ENCODE measurements at regions not wholly inside any gene's neighbourhood (a gene's known extent, or its start where the extent isn't known, plus 50 kb on each side); places are given as distances from the start of the nearest gene placed in this dataset.

GRCh38 chr5:161047024-161047423 lies 195.0 kb upstream of the ATP10B start:
- Mint-ChIP-seq H3K27me3 (ENCODE audit: insufficient read depth) (no peaks in the 10 kb centered on the region), H3K4me3 (no peak overlapping the region), H3K36me3 (ENCODE audit: low read depth) (no peaks in the 10 kb centered on the region), H3K9me3 (no peaks in the 10 kb centered on the region), H3K4me1 (peaks cover 3% of the 10 kb centered on the region), H3K27ac (no peak overlapping the region)
- TF ChIP-seq CTCF (conservative IDR thresholded peaks at IDR 0.05) = no peak
- no peaks in the 10 kb centered on the region for H3K36me3 ChIP-seq (ENCODE audit: control insufficient read depth, insufficient read depth, low read length)
- no peaks in the 10 kb centered on the region for H3K27me3 ChIP-seq (ENCODE audit: control insufficient read depth, insufficient read depth, low read length, poor library complexity, severe bottlenecking)
- H3K4me1 ChIP-seq (ENCODE audit: control insufficient read depth, insufficient read depth, low read length) = no peaks in the 10 kb centered on the region
- no peak overlapping the region for H3K4me3 ChIP-seq (ENCODE audit: low read length)
- H3K27ac ChIP-seq (ENCODE audit: low read depth, low read length) = no peak overlapping the region
- 63 to 70% methylated on average over 3 to 4 of the region's 4 CpGs for WGBS, 2 experiments (ENCODE audit: insufficient coverage in 1 of 2, insufficient read length in 1 of 2)
- DNase-seq = no peak
- no peak overlapping the region for H3K9ac ChIP-seq (ENCODE audit: extremely low read depth, low read length, poor library complexity, severe bottlenecking)
- no peaks in the 10 kb centered on the region for H3K9me3 ChIP-seq (ENCODE audit: control insufficient read depth, low read length)

DNA sequence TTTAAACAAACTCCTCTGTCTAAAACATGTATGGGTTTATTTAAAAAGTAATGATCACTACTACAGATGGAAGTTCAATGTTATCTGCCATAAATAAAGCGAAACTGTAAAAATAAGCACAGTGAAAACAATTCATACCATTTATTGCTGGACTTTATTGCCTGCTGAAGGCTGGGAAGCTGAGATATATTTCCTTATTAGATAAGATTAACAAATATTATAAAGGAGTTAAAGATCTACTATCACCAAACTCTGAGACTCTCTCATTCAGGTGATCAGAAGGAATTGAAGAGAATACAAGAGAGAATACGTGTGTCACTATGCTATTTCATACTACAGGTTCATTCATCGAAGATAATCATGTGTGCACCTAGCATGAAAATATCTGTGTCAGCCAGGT lies 190.9 kb upstream of the ATP10B start:
- Mint-ChIP-seq H3K4me3 (no peak overlapping the region), H3K4me1 (peaks cover 2% of the 10 kb centered on the region), H3K27ac (no peak overlapping the region), H3K9me3 (peaks cover 4% of the 10 kb centered on the region), H3K36me3 (ENCODE audit: low read depth) (no peaks in the 10 kb centered on the region), H3K27me3 (ENCODE audit: insufficient read depth) (no peaks in the 10 kb centered on the region)
- H3K4me1 ChIP-seq (ENCODE audit: control insufficient read depth, insufficient read depth, low read length) = no peaks in the 10 kb centered on the region
- no peak overlapping the region for H3K4me3 ChIP-seq (ENCODE audit: low read length)
- H3K27me3 ChIP-seq (ENCODE audit: control insufficient read depth, insufficient read depth, low read length, poor library complexity, severe bottlenecking) = no peaks in the 10 kb centered on the region
- H3K27ac ChIP-seq (ENCODE audit: low read depth, low read length) = no peak overlapping the region
- H3K36me3 ChIP-seq (ENCODE audit: control insufficient read depth, insufficient read depth, low read length) = no peaks in the 10 kb centered on the region
- no peak overlapping the region for H3K9ac ChIP-seq (ENCODE audit: extremely low read depth, low read length, poor library complexity, severe bottlenecking)
- no peaks in the 10 kb centered on the region for H3K9me3 ChIP-seq (ENCODE audit: control insufficient read depth, low read length)
- no peak for DNase-seq
- WGBS, 2 experiments (ENCODE audit: insufficient coverage in 1 of 2, insufficient read length in 1 of 2) = 98 to 100% methylated on average over 2 to 3 of the region's 3 CpGs
- no peak for TF ChIP-seq CTCF (conservative IDR thresholded peaks at IDR 0.05)

- TF ChIP-seq CTCF (conservative IDR thresholded peaks at IDR 0.05) = no peak
- 100% methylated on average over 1 of the region's 1 CpG; no CpG with 5 or more reads in 1 of the 2 experiments for WGBS, 2 experiments (ENCODE audit: insufficient coverage in 1 of 2, insufficient read length in 1 of 2)
- H3K9me3 ChIP-seq (ENCODE audit: control insufficient read depth, low read length) = no peaks in the 10 kb centered on the region
- no peak overlapping the region for H3K9ac ChIP-seq (ENCODE audit: extremely low read depth, low read length, poor library complexity, severe bottlenecking)
- H3K27me3 ChIP-seq (ENCODE audit: control insufficient read depth, insufficient read depth, low read length, poor library complexity, severe bottlenecking) = no peaks in the 10 kb centered on the region
- H3K27me3 Mint-ChIP-seq (ENCODE audit: insufficient read depth) = no peaks in the 10 kb centered on the region
- peaks cover 4% of the 10 kb centered on the region for H3K9me3 Mint-ChIP-seq
- H3K4me3 Mint-ChIP-seq = no peak overlapping the region
- H3K36me3 ChIP-seq (ENCODE audit: control insufficient read depth, insufficient read depth, low read length) = no peaks in the 10 kb centered on the region
- peaks cover 2% of the 10 kb centered on the region for H3K4me1 Mint-ChIP-seq
- H3K36me3 Mint-ChIP-seq (ENCODE audit: low read depth) = no peaks in the 10 kb centered on the region
- H3K4me3 ChIP-seq (ENCODE audit: low read length) = no peak overlapping the region
- DNase-seq = no peak
- no peak overlapping the region for H3K27ac ChIP-seq (ENCODE audit: low read depth, low read length)
- no peaks in the 10 kb centered on the region for H3K4me1 ChIP-seq (ENCODE audit: control insufficient read depth, insufficient read depth, low read length)
- H3K27ac Mint-ChIP-seq = no peak overlapping the region
These were observed 190.4 kb upstream of the ATP10B start for GRCh38 chr5:161042443-161042842.

Data from endodermal cell (in vitro differentiated cells).